ENCODE measurements at regions not wholly inside any gene's neighbourhood (a gene's known extent, or its start where the extent isn't known, plus 50 kb on each side); places are given as distances from the start of the nearest gene placed in this dataset.

GRCh38 chr5:8944005-8944404 lies 601.9 kb downstream of the SEMA5A start:
- Histone ChIP-seq H3K27ac (ENCODE audit: low read depth, low read length) (no peak overlapping the region), H3K9me3 (ENCODE audit: insufficient read depth, low read depth, low read length) (peaks cover 18% of the 10 kb centered on the region; the same call in 1 of the 2 replicates), H3K36me3 (ENCODE audit: insufficient read depth, low read length) (no peaks in the 10 kb centered on the region), H3K4me3 (ENCODE audit: low read length) (no peak overlapping the region), H3K4me1 (ENCODE audit: insufficient read depth, low read length) (no peaks in the 10 kb centered on the region), H3K27me3 (ENCODE audit: insufficient read depth, low read length) (no peaks in the 10 kb centered on the region), H3K9ac (ENCODE audit: low read depth, low read length) (no peak overlapping the region)
- no CpG with 5 or more reads among the region's 4 CpGs for WGBS

- Histone ChIP-seq H3K4me3 (ENCODE audit: low read length) (no peak overlapping the region), H3K9me3 (ENCODE audit: insufficient read depth, low read depth, low read length) (peaks cover 10% of the 10 kb centered on the region; the same call in 1 of the 2 replicates)
Observed at GRCh38 chr5:8945972-8946371, 599.9 kb downstream of the SEMA5A start.

GRCh38 chr5:8949908-8950307 lies 596.0 kb downstream of the SEMA5A start:
- Histone ChIP-seq H3K4me1 (ENCODE audit: insufficient read depth, low read length) (no peaks in the 10 kb centered on the region), H3K4me3 (ENCODE audit: low read length) (no peak overlapping the region), H3K27ac (ENCODE audit: low read depth, low read length) (no peak overlapping the region), H3K9ac (ENCODE audit: low read depth, low read length) (no peak overlapping the region), H3K9me3 (ENCODE audit: insufficient read depth, low read depth, low read length) (no peaks in the 10 kb centered on the region), H3K27me3 (ENCODE audit: insufficient read depth, low read length) (no peaks in the 10 kb centered on the region), H3K36me3 (ENCODE audit: insufficient read depth, low read length) (no peaks in the 10 kb centered on the region)
- WGBS: 89% methylated on average over 2 of the region's 2 CpGs

More at GRCh38 chr5:8945972-8946371, 599.9 kb downstream of the SEMA5A start:
- H3K9ac ChIP-seq (ENCODE audit: low read depth, low read length): no peak overlapping the region
- no peaks in the 10 kb centered on the region for H3K36me3 ChIP-seq (ENCODE audit: insufficient read depth, low read length)
- no peak overlapping the region for H3K27ac ChIP-seq (ENCODE audit: low read depth, low read length)
- no peaks in the 10 kb centered on the region for H3K27me3 ChIP-seq (ENCODE audit: insufficient read depth, low read length)
- WGBS: 85% methylated on average over 2 of the region's 2 CpGs
- no peaks in the 10 kb centered on the region for H3K4me1 ChIP-seq (ENCODE audit: insufficient read depth, low read length)

- Histone ChIP-seq H3K36me3 (ENCODE audit: insufficient read depth, low read length) (no peaks in the 10 kb centered on the region), H3K27ac (ENCODE audit: low read depth, low read length) (no peak overlapping the region), H3K27me3 (ENCODE audit: insufficient read depth, low read length) (no peaks in the 10 kb centered on the region), H3K4me1 (ENCODE audit: insufficient read depth, low read length) (no peaks in the 10 kb centered on the region), H3K9me3 (ENCODE audit: insufficient read depth, low read depth, low read length) (no peaks in the 10 kb centered on the region), H3K9ac (ENCODE audit: low read depth, low read length) (no peak overlapping the region), H3K4me3 (ENCODE audit: low read length) (no peak overlapping the region)
Observed at GRCh38 chr5:8952147-8952546, 593.7 kb downstream of the SEMA5A start.

- 88% methylated on average over 1 of the region's 1 CpG for WGBS
- Histone ChIP-seq H3K9me3 (ENCODE audit: insufficient read depth, low read depth, low read length) (no peaks in the 10 kb centered on the region), H3K27me3 (ENCODE audit: insufficient read depth, low read length) (no peaks in the 10 kb centered on the region), H3K9ac (ENCODE audit: low read depth, low read length) (no peak overlapping the region), H3K27ac (ENCODE audit: low read depth, low read length) (no peak overlapping the region), H3K4me1 (ENCODE audit: insufficient read depth, low read length) (no peaks in the 10 kb centered on the region), H3K36me3 (ENCODE audit: insufficient read depth, low read length) (no peaks in the 10 kb centered on the region), H3K4me3 (ENCODE audit: low read length) (no peak overlapping the region)
Observed at GRCh38 chr5:8953016-8953415, 592.9 kb downstream of the SEMA5A start.

GRCh38 chr5:8953911-8954438 lies 591.9 kb downstream of the SEMA5A start:
- no peaks in the 10 kb centered on the region for H3K36me3 ChIP-seq (ENCODE audit: insufficient read depth, low read length)
- 94% methylated on average over 1 of the region's 1 CpG for WGBS
- no peaks in the 10 kb centered on the region for H3K4me1 ChIP-seq (ENCODE audit: insufficient read depth, low read length)
- no peaks in the 10 kb centered on the region for H3K27me3 ChIP-seq (ENCODE audit: insufficient read depth, low read length)
- H3K9ac ChIP-seq (ENCODE audit: low read depth, low read length): no peak overlapping the region
- no peak overlapping the region for H3K27ac ChIP-seq (ENCODE audit: low read depth, low read length)
- no peaks in the 10 kb centered on the region for H3K9me3 ChIP-seq (ENCODE audit: insufficient read depth, low read depth, low read length)
- no peak overlapping the region for H3K4me3 ChIP-seq (ENCODE audit: low read length)

GRCh38 chr5:8954801-8955200 lies 591.1 kb downstream of the SEMA5A start:
- Histone ChIP-seq H3K9me3 (ENCODE audit: insufficient read depth, low read depth, low read length) (no peaks in the 10 kb centered on the region), H3K27me3 (ENCODE audit: insufficient read depth, low read length) (no peaks in the 10 kb centered on the region), H3K4me3 (ENCODE audit: low read length) (no peak overlapping the region), H3K36me3 (ENCODE audit: insufficient read depth, low read length) (no peaks in the 10 kb centered on the region), H3K4me1 (ENCODE audit: insufficient read depth, low read length) (no peaks in the 10 kb centered on the region), H3K9ac (ENCODE audit: low read depth, low read length) (no peak overlapping the region), H3K27ac (ENCODE audit: low read depth, low read length) (no peak overlapping the region)
- no CpG with 5 or more reads among the region's 2 CpGs for WGBS

GRCh38 chr5:8956659-8957058 lies 589.2 kb downstream of the SEMA5A start:
- WGBS: 99% methylated on average over 2 of the region's 2 CpGs
- no peaks in the 10 kb centered on the region for H3K36me3 ChIP-seq (ENCODE audit: insufficient read depth, low read length)

GRCh38 chr5:8958602-8959001 lies 587.3 kb downstream of the SEMA5A start:
- no peaks in the 10 kb centered on the region for H3K9me3 ChIP-seq (ENCODE audit: insufficient read depth, low read depth, low read length)
- H3K9ac ChIP-seq (ENCODE audit: low read depth, low read length): no peak overlapping the region
- no peaks in the 10 kb centered on the region for H3K27me3 ChIP-seq (ENCODE audit: insufficient read depth, low read length)
- H3K27ac ChIP-seq (ENCODE audit: low read depth, low read length): no peak overlapping the region
- no peaks in the 10 kb centered on the region for H3K36me3 ChIP-seq (ENCODE audit: insufficient read depth, low read length)
- no peak overlapping the region for H3K4me3 ChIP-seq (ENCODE audit: low read length)
- no peaks in the 10 kb centered on the region for H3K4me1 ChIP-seq (ENCODE audit: insufficient read depth, low read length)
- WGBS: over 99% methylated on average over 4 of the region's 5 CpGs

More at GRCh38 chr5:8956659-8957058, 589.2 kb downstream of the SEMA5A start:
- Histone ChIP-seq H3K4me3 (ENCODE audit: low read length) (no peak overlapping the region), H3K9ac (ENCODE audit: low read depth, low read length) (no peak overlapping the region), H3K9me3 (ENCODE audit: insufficient read depth, low read depth, low read length) (no peaks in the 10 kb centered on the region), H3K27ac (ENCODE audit: low read depth, low read length) (no peak overlapping the region), H3K4me1 (ENCODE audit: insufficient read depth, low read length) (no peaks in the 10 kb centered on the region), H3K27me3 (ENCODE audit: insufficient read depth, low read length) (no peaks in the 10 kb centered on the region)

- no peaks in the 10 kb centered on the region for H3K27me3 ChIP-seq (ENCODE audit: insufficient read depth, low read length)
- no peak overlapping the region for H3K27ac ChIP-seq (ENCODE audit: low read depth, low read length)
- no peak overlapping the region for H3K9ac ChIP-seq (ENCODE audit: low read depth, low read length)
- no peaks in the 10 kb centered on the region for H3K9me3 ChIP-seq (ENCODE audit: insufficient read depth, low read depth, low read length)
- no peaks in the 10 kb centered on the region for H3K36me3 ChIP-seq (ENCODE audit: insufficient read depth, low read length)
- H3K4me1 ChIP-seq (ENCODE audit: insufficient read depth, low read length): no peaks in the 10 kb centered on the region
- 100% methylated on average over 3 of the region's 3 CpGs for WGBS
- H3K4me3 ChIP-seq (ENCODE audit: low read length): no peak overlapping the region
Observed at GRCh38 chr5:8961219-8961618, 584.7 kb downstream of the SEMA5A start.

- no peak overlapping the region for H3K27ac ChIP-seq (ENCODE audit: low read depth, low read length)
- no peak overlapping the region for H3K4me3 ChIP-seq (ENCODE audit: low read length)
- H3K36me3 ChIP-seq (ENCODE audit: insufficient read depth, low read length): no peaks in the 10 kb centered on the region
- no peaks in the 10 kb centered on the region for H3K9me3 ChIP-seq (ENCODE audit: insufficient read depth, low read depth, low read length)
- H3K27me3 ChIP-seq (ENCODE audit: insufficient read depth, low read length): no peaks in the 10 kb centered on the region
- no peak overlapping the region for H3K9ac ChIP-seq (ENCODE audit: low read depth, low read length)
- H3K4me1 ChIP-seq (ENCODE audit: insufficient read depth, low read length): no peaks in the 10 kb centered on the region
- WGBS: 70% methylated on average over 4 of the region's 4 CpGs
Observed at GRCh38 chr5:8961956-8962355, 583.9 kb downstream of the SEMA5A start.

GRCh38 chr5:8981016-8981415 lies 564.9 kb downstream of the SEMA5A start:
- Histone ChIP-seq H3K27ac (ENCODE audit: low read depth, low read length) (no peak overlapping the region), H3K27me3 (ENCODE audit: insufficient read depth, low read length) (no peaks in the 10 kb centered on the region), H3K4me1 (ENCODE audit: insufficient read depth, low read length) (no peaks in the 10 kb centered on the region), H3K9me3 (ENCODE audit: insufficient read depth, low read depth, low read length) (no peaks in the 10 kb centered on the region), H3K36me3 (ENCODE audit: insufficient read depth, low read length) (no peaks in the 10 kb centered on the region), H3K9ac (ENCODE audit: low read depth, low read length) (no peak overlapping the region), H3K4me3 (ENCODE audit: low read length) (no peak overlapping the region)
- 94% methylated on average over 5 of the region's 5 CpGs for WGBS

Data from HUES64 (cell line).